ENCODE measurements at regions not wholly inside any gene's neighbourhood (a gene's known extent, or its start where the extent isn't known, plus 50 kb on each side); places are given as distances from the start of the nearest gene placed in this dataset.

- H3T11ph ChIP-seq (ENCODE audit: low read length): no peak overlapping the region
- no peak overlapping the region for H2BK120ac ChIP-seq (ENCODE audit: low read depth, low read length, poor library complexity, severe bottlenecking)
- no peak overlapping the region for H3K4me2 ChIP-seq (ENCODE audit: insufficient read depth, insufficient read length, low read length)
- no peak overlapping the region for H2AK5ac ChIP-seq (ENCODE audit: insufficient read length, low read length)
- no peak overlapping the region for H2AFZ ChIP-seq (ENCODE audit: low read length)
- no peaks in the 10 kb centered on the region for H3K27me3 ChIP-seq (ENCODE audit: insufficient read depth, low read length)
- H3K23ac ChIP-seq (ENCODE audit: insufficient read length, low read depth, low read length): no peak overlapping the region
- H2BK20ac ChIP-seq (ENCODE audit: low read depth, low read length, poor library complexity, severe bottlenecking): no peak overlapping the region
- no CpG with 5 or more reads among the region's 4 CpGs for WGBS (ENCODE audit: extremely low coverage, insufficient read length, low lambda C conversion rate)
- DNase-seq: no peak
- no peaks in the 10 kb centered on the region for H3K9me3 ChIP-seq (ENCODE audit: control insufficient read depth, low read depth, low read length)
- no peak overlapping the region for H3K4me3 Mint-ChIP-seq
- H3K14ac ChIP-seq (ENCODE audit: insufficient read depth, low read length): no peak overlapping the region
- no peaks in the 10 kb centered on the region for H3K79me1 ChIP-seq (ENCODE audit: insufficient read depth, low read depth, low read length, poor library complexity, severe bottlenecking)
- H3K27ac Mint-ChIP-seq: no peak overlapping the region
- H4K8ac ChIP-seq (replicated peaks; ENCODE audit: insufficient read length, low read depth, low read length): no peak overlapping the region
- no peaks in the 10 kb centered on the region for H4K20me1 ChIP-seq (ENCODE audit: control insufficient read depth, insufficient read depth, insufficient read length)
- H2BK5ac ChIP-seq (ENCODE audit: insufficient read length, low read length): no peak overlapping the region
- H3K4me1 Mint-ChIP-seq: peaks cover 2 to 3% of the 10 kb centered on the region in 2 experiments; a peak in 2 of 4 replicates
- no peak overlapping the region for H3K9ac ChIP-seq (ENCODE audit: extremely low read depth, insufficient read length, low read length)
- H3K4ac ChIP-seq (ENCODE audit: low read depth, low read length): no peak overlapping the region
- no peaks in the 10 kb centered on the region for H3K36me3 Mint-ChIP-seq (ENCODE audit: insufficient read depth in 1 of 3, low read depth in 3 of 3)
- TF ChIP-seq CTCF (conservative IDR thresholded peaks at IDR 0.05): no peak
- no peak overlapping the region for H4K91ac ChIP-seq (ENCODE audit: insufficient read length, low read depth, low read length)
- H3K4me1 ChIP-seq (ENCODE audit: insufficient read depth, low read length): no peaks in the 10 kb centered on the region
- peaks cover 12% of the 10 kb centered on the region for H3K27me3 Mint-ChIP-seq (ENCODE audit: low read depth)
- no peak overlapping the region for H3K18ac ChIP-seq (ENCODE audit: insufficient read length, low read depth, low read length)
- H3K9me3 Mint-ChIP-seq: no peaks in the 10 kb centered on the region
- H3K27ac ChIP-seq (ENCODE audit: insufficient read length, low read depth, low read length): no peak overlapping the region
- no peak overlapping the region for H2BK15ac ChIP-seq (ENCODE audit: low read depth, low read length)
- H3K56ac ChIP-seq (ENCODE audit: insufficient read length, low read depth, low read length): no peak overlapping the region
- no peak overlapping the region for H4K5ac ChIP-seq (ENCODE audit: insufficient read length, low read depth, low read length)
- no peaks in the 10 kb centered on the region for H3K23me2 ChIP-seq (ENCODE audit: insufficient read length, low read depth, low read length, poor library complexity, severe bottlenecking)
- no peak overlapping the region for H2BK12ac ChIP-seq (ENCODE audit: insufficient read length, low read depth, low read length)
- no peaks in the 10 kb centered on the region for H3K79me2 ChIP-seq (ENCODE audit: insufficient read depth, low read length)
These were observed 109.5 kb upstream of the SSTR4 start for GRCh38 chr20:22925613-22925983.
